ENCODE measurements at regions not wholly inside any gene's neighbourhood (a gene's known extent, or its start where the extent isn't known, plus 50 kb on each side); places are given as distances from the start of the nearest gene placed in this dataset.
"Not testable (repeated sequence)": the region's sequence is repeated elsewhere in the genome, so short reads cannot be mapped to it uniquely, and the experiment has no call there.

GRCh38 chr2:189976488-189976887 is 86.0 kb downstream of the MSTN start:
- POLR2A ChIA-PET; H3K4me3 Mint-ChIP-seq; H3K27ac Mint-ChIP-seq; DNase-seq (ENCODE audit: low spot score); H3K4me1 Mint-ChIP-seq; CTCF ChIA-PET; ATAC-seq: not testable (repeated sequence)
- Mint-ChIP-seq H3K9me3 (peaks cover 64% of the 10 kb centered on the region), H3K36me3 (peaks cover 22% of the 10 kb centered on the region), H3K27me3 (ENCODE audit: low read depth) (peaks cover 11% of the 10 kb centered on the region)

- Mint-ChIP-seq H3K4me1 (no peaks in the 10 kb centered on the region), H3K9me3 (peaks cover 9% of the 10 kb centered on the region), H3K27me3 (ENCODE audit: low read depth) (no peaks in the 10 kb centered on the region), H3K36me3 (no peaks in the 10 kb centered on the region), H3K27ac (no peak overlapping the region), H3K4me3 (no peak overlapping the region)
- TF ChIP-seq TCF7 (CRISPR knock-in tag; IDR thresholded peaks at IDR 0.05; ENCODE audit: low read depth) (no peak), ARID4B (CRISPR knock-in tag; IDR thresholded peaks at IDR 0.05; ENCODE audit: borderline replicate concordance) (no peak)
- ATAC-seq, result no peak
- ChIA-PET POLR2A (interaction anchor here (0.5 kb wide), 1 partner anchor 1717 kb away, joined by 5 read pairs; no protein-coding TSS in a partner anchor), CTCF (interaction anchor here (0.6 kb wide), 1 partner anchor 209 kb away, joined by 3 read pairs; no protein-coding TSS in a partner anchor)
- no peak for DNase-seq (ENCODE audit: low spot score)
Measured at GRCh38 chr2:189960346-189960745, 102.2 kb downstream of the MSTN start.

GRCh38 chr2:189959450-189959849 is 103.1 kb downstream of the MSTN start:
- H3K27me3 Mint-ChIP-seq (ENCODE audit: low read depth), result no peaks in the 10 kb centered on the region
- ChIA-PET POLR2A (no interaction called here), CTCF (interaction anchor here (1.6 kb wide), 1 partner anchor 23 kb away, joined by 6 read pairs; no protein-coding TSS in a partner anchor)
- no peaks in the 10 kb centered on the region for H3K36me3 Mint-ChIP-seq
- no peak overlapping the region for H3K27ac Mint-ChIP-seq
- TF ChIP-seq ATF2 (CRISPR knock-in tag; IDR thresholded peaks at IDR 0.05; ENCODE audit: borderline replicate concordance, low read depth) (no peak), FOXP1 (CRISPR knock-in tag; IDR thresholded peaks at IDR 0.05; ENCODE audit: borderline replicate concordance) (no peak), NR3C1 (CRISPR knock-in tag; conservative IDR thresholded peaks at IDR 0.05; ENCODE audit: low read depth) (no peak), OVOL2 (CRISPR knock-in tag; IDR thresholded peaks at IDR 0.05; ENCODE audit: borderline replicate concordance) (no peak), CREM (CRISPR knock-in tag; IDR thresholded peaks at IDR 0.05) (no peak), EMX1 (CRISPR knock-in tag; IDR thresholded peaks at IDR 0.05) (no peak), AFF4 (CRISPR knock-in tag; IDR thresholded peaks at IDR 0.05; ENCODE audit: borderline replicate concordance) (no peak), ZNF425 (CRISPR knock-in tag; conservative IDR thresholded peaks at IDR 0.05) (no peak)
- peaks cover 3% of the 10 kb centered on the region; the same call in 1 of the 2 replicates for H3K9me3 Mint-ChIP-seq
- ATAC-seq (no peak), DNase-seq (ENCODE audit: low spot score) (no peak)
- H3K4me1 Mint-ChIP-seq, result no peaks in the 10 kb centered on the region
- no peak overlapping the region for H3K4me3 Mint-ChIP-seq
